ENCODE measurements at regions not wholly inside any gene's neighbourhood (a gene's known extent, or its start where the extent isn't known, plus 50 kb on each side); places are given as distances from the start of the nearest gene placed in this dataset.

GRCh38 chr7:35384761-35385700, 131.1 kb upstream of the TBX20 start:
- no peak for DNase-seq

GRCh38 chr7:35380739-35381224, 126.9 kb upstream of the TBX20 start:
- DNase-seq: no peak

- DNase-seq: no peak
Measured at GRCh38 chr7:35379481-35379880, 125.6 kb upstream of the TBX20 start.

- DNase-seq: no peak
Measured at GRCh38 chr7:35375516-35375915, 121.6 kb upstream of the TBX20 start.

- DNase-seq: no peak
Measured at GRCh38 chr7:35374858-35375257, 121.0 kb upstream of the TBX20 start.

- no peak for DNase-seq
Measured at GRCh38 chr7:35371221-35371620, 117.3 kb upstream of the TBX20 start.

GRCh38 chr7:35370687-35371086, 116.8 kb upstream of the TBX20 start:
- no peak for DNase-seq

GRCh38 chr7:35366167-35367155, 112.6 kb upstream of the TBX20 start:
- no peak for DNase-seq

- DNase-seq: no peak
Measured at GRCh38 chr7:35365523-35365922, 111.6 kb upstream of the TBX20 start.

GRCh38 chr7:35362341-35362740, 108.4 kb upstream of the TBX20 start:
- DNase-seq: no peak

GRCh38 chr7:35359423-35359822, 105.5 kb upstream of the TBX20 start:
- no peak for DNase-seq

GRCh38 chr7:35356495-35356894, 102.6 kb upstream of the TBX20 start:
- no peak for DNase-seq

GRCh38 chr7:35355911-35356310, 102.0 kb upstream of the TBX20 start:
- DNase-seq: no peak

- no peak for DNase-seq
Measured at GRCh38 chr7:35355199-35355598, 101.3 kb upstream of the TBX20 start.

GRCh38 chr7:35353481-35353880, 99.6 kb upstream of the TBX20 start:
- DNase-seq: no peak

GRCh38 chr7:35351466-35351865, 97.6 kb upstream of the TBX20 start:
- no peak for DNase-seq

- no peak for DNase-seq
Measured at GRCh38 chr7:35348611-35349400, 94.9 kb upstream of the TBX20 start.

GRCh38 chr7:35342786-35343185, 88.9 kb upstream of the TBX20 start:
- no peak for DNase-seq

- no peak for DNase-seq
Measured at GRCh38 chr7:35339811-35340210, 85.9 kb upstream of the TBX20 start.

- no peak for DNase-seq
Measured at GRCh38 chr7:35336444-35336843, 82.5 kb upstream of the TBX20 start.

- no peak for DNase-seq
Measured at GRCh38 chr7:35334506-35334905, 80.6 kb upstream of the TBX20 start.

- DNase-seq: no peak
Measured at GRCh38 chr7:35333265-35333664, 79.4 kb upstream of the TBX20 start.

Measured in bone marrow (tissue), 2 donors.